Astrocyte of the cerebellum (primary cell): ENCODE measurements at regions not wholly inside any gene's neighbourhood (a gene's known extent, or its start where the extent isn't known, plus 50 kb on each side); places are given as distances from the start of the nearest gene placed in this dataset.
"Not testable (repeated sequence)": the region's sequence is repeated elsewhere in the genome, so short reads cannot be mapped to it uniquely, and the experiment has no call there.

Source experiments
- DNase-seq: peaks from one replicate; pipeline ENCODE4 v3.0.0-alpha.2; 2011; ENCODE audit warnings: low read depth
- H3K4me3 ChIP-seq: 2 replicates; pipeline ENCODE4 v1.5.1; 2011; ENCODE audit warnings: mild to moderate bottlenecking, low read depth, low read length, moderate library complexity
- CTCF ChIP-seq: IDR thresholded peaks from 2 replicates; pipeline ENCODE4 v1.5.1; 2012; ENCODE audit warnings: low read length, low read depth, moderate library complexity, mild to moderate bottlenecking; ENCODE audit errors: missing control alignments
- in situ Hi-C: cut with HindIII; loops from 2 replicates; pipeline ENCODE4 v1.10.0; 2017; ENCODE audit warnings: low sequenced_read_pairs

- no peak for DNase-seq
- no peak overlapping the region for H3K4me3 ChIP-seq
- in situ Hi-C loops: no loop called here
- TF ChIP-seq CTCF: no peak
Measured at GRCh38 chr2:44084850-44085249, 83.8 kb upstream of the PPM1B start.

- no peak for DNase-seq
- peak overlapping the region; percentile 26 for H3K4me3 ChIP-seq
- in situ Hi-C loops: no loop called here
Measured at GRCh38 chr2:44086629-44087028, 82.0 kb upstream of the PPM1B start.

DNA sequence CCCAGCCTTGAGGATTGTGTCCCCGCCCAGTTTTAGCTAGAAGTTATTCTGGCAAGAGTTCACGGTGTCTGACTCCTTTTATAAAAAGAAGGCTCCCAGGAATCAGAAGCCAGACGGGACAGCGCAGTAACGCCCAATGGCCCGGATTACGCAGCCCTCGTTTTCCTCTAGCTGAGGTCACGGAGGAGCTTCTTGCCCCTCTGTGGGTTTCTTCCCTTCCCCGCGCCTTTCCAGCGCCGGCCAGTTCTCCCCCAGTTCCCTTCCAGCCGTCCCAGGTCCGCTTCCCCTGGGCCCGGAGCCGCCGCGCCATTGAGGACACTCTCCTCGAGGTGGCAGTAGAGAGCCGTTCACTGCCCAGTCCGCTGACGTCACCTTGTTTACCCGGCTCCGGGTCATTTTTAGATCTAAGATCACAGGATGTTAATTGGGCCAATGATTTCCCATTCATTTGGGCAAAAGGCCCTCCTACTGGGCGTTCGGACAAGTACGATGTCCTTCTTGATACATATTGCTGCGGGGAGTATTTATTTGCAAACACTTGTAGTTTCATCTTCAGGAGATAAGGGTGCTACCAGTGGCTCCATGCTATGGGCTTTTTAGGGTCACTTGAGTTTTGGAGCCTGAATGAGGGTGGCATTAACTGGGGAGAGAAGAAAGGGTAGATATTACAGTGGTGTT lies 81.5 kb upstream of the PPM1B start:
- peak overlapping the region; percentile 26 for H3K4me3 ChIP-seq
- in situ Hi-C loops: no loop called here
- peak; percentile 97 for TF ChIP-seq CTCF
- peak; percentile 51 for DNase-seq

More at GRCh38 chr2:44086629-44087028, 82.0 kb upstream of the PPM1B start:
- no peak for TF ChIP-seq CTCF

- H3K4me3 ChIP-seq: peak overlapping the region; percentile 26
- no peak for TF ChIP-seq CTCF
- no peak for DNase-seq
- in situ Hi-C loops: no loop called here
Measured at GRCh38 chr2:44087714-44088092, 81.0 kb upstream of the PPM1B start.

- H3K4me3 ChIP-seq, in situ Hi-C loops, DNase-seq: not testable (repeated sequence)
Measured at GRCh38 chr2:44092519-44092918, 76.2 kb upstream of the PPM1B start.

DNA sequence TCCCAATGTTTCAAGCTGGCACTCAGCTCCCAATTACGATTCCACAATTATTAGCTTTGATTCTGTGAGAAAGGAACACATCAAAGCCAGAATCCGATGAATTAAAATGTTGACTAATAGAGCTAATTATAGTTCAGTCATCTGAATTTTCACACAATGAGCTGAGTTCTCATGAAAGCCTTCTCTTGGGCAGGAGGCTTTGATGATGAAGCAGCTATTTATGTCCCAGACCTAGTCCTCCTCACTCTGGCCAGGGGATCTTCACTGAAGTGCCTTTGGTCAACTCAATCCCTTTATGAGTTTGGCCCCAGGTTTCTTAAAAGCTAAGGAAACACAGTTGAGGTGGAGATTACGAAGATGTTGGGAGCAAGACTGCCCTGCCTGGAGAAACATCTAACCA lies 74.7 kb upstream of the PPM1B start:
- in situ Hi-C loops: no loop called here
- H3K4me3 ChIP-seq: no peak overlapping the region
- no peak for DNase-seq
- TF ChIP-seq CTCF: no peak

- TF ChIP-seq CTCF: no peak
- no peak for DNase-seq
- in situ Hi-C loops: no loop called here
- no peak overlapping the region for H3K4me3 ChIP-seq
Measured at GRCh38 chr2:44097322-44097907, 71.3 kb upstream of the PPM1B start.
